HepG2 (cell line): ENCODE measurements at regions not wholly inside any gene's neighbourhood (a gene's known extent, or its start where the extent isn't known, plus 50 kb on each side); places are given as distances from the start of the nearest gene placed in this dataset.

Experiments
- CCAR2 ChIP-seq: fragments of 200-400 bp; formaldehyde crosslinking; optimal IDR thresholded peaks from 2 replicates; pipeline ENCODE3; 2018; ENCODE audit warnings: low read depth, mild to moderate bottlenecking, low read length, moderate library complexity
- FOXO1 ChIP-seq: sonication (generic); formaldehyde crosslinking; IDR thresholded peaks from 2 replicates; pipeline ENCODE4 v1.4.0; 2020; ENCODE audit warnings: missing genetic modification reagents
- HDAC2 ChIP-seq: sonication (generic); formaldehyde crosslinking; IDR thresholded peaks from 2 replicates; pipeline ENCODE4 v1.4.0; 2020; ENCODE audit warnings: missing genetic modification reagents
- MIXL1 ChIP-seq: IDR thresholded peaks from 2 replicates; pipeline ENCODE4 v1.6.1; 2016
- NCOA1 ChIP-seq: sonication (generic); formaldehyde crosslinking; IDR thresholded peaks from 2 replicates; pipeline ENCODE4 v1.9.0; 2021; ENCODE audit warnings: missing genetic modification reagents
- RAD21 ChIP-seq: fragments of 450-650 bp; formaldehyde crosslinking; IDR thresholded peaks from 2 replicates; pipeline ENCODE4 v1.5.0; 2020; ENCODE audit warnings: mild to moderate bottlenecking
- REST ChIP-seq, 2 experiments: IDR thresholded peaks; 2 replicates each; pipeline ENCODE4 v1.6.1; 2011 to 2012; ENCODE audit warnings: low read length in 2 of 2, borderline replicate concordance in 1 of 2, low read depth in 1 of 2, mild to moderate bottlenecking in 1 of 2, moderate library complexity in 1 of 2
- SIX4 ChIP-seq: sonication (generic); formaldehyde crosslinking; IDR thresholded peaks from 2 replicates; pipeline ENCODE4 v1.4.0; 2020; ENCODE audit warnings: missing genetic modification reagents
- SNAPC4 ChIP-seq: sonication (generic); formaldehyde crosslinking; IDR thresholded peaks from 2 replicates; pipeline ENCODE4 v1.4.0; 2020; ENCODE audit warnings: mild to moderate bottlenecking, missing genetic modification reagents
- SOX5 ChIP-seq: IDR thresholded peaks from 2 replicates; pipeline ENCODE4 v1.6.1; 2016; ENCODE audit warnings: borderline replicate concordance
- TCF12 ChIP-seq, 2 experiments: fragments of 450-650 bp in 1 of 2; sonication (generic) in 1 of 2; formaldehyde crosslinking in 1 of 2; IDR thresholded peaks; 2 replicates each; pipeline versions ENCODE4 v1.6.1 to v1.8.0; 2017 to 2022; ENCODE audit warnings: antibody characterized with exemption in 1 of 2, mild to moderate bottlenecking in 1 of 2, missing genetic modification reagents in 1 of 2, moderate library complexity in 1 of 2
- ZBTB43 ChIP-seq: sonication (generic); formaldehyde crosslinking; conservative IDR thresholded peaks from 2 replicates; pipeline ENCODE4 v1.4.0; 2020; ENCODE audit warnings: missing genetic modification reagents
- ZNF605 ChIP-seq: sonication (generic); formaldehyde crosslinking; IDR thresholded peaks from 2 replicates; pipeline ENCODE4 v1.8.0; 2022; ENCODE audit warnings: mild to moderate bottlenecking, missing genetic modification reagents
- ZNF607 ChIP-seq: sonication (generic); formaldehyde crosslinking; IDR thresholded peaks from 2 replicates; pipeline ENCODE4 v1.5.1; 2020; ENCODE audit warnings: missing genetic modification reagents, mild to moderate bottlenecking, borderline replicate concordance
- ZNF614 ChIP-seq: IDR thresholded peaks from 2 replicates; pipeline ENCODE4 v1.6.1; 2018; ENCODE audit warnings: missing biosample characterization, missing genetic modification reagents, inconsistent platforms, borderline replicate concordance
- ZNF782 ChIP-seq: sonication (generic); formaldehyde crosslinking; IDR thresholded peaks from 2 replicates; pipeline ENCODE4 v1.4.0; 2020; ENCODE audit warnings: missing genetic modification reagents, mild to moderate bottlenecking, borderline replicate concordance
- ZSCAN21 ChIP-seq: sonication (generic); formaldehyde crosslinking; IDR thresholded peaks from 2 replicates; pipeline ENCODE4 v1.8.0; 2022; ENCODE audit warnings: mild to moderate bottlenecking, missing genetic modification reagents, moderate library complexity, borderline replicate concordance
- TF ChIP-seq, protein P1 (sequence below): sonication (generic); formaldehyde crosslinking; IDR thresholded peaks from 2 replicates; pipeline ENCODE4 v1.4.0; 2020; ENCODE audit warnings: missing genetic modification reagents

- TF ChIP-seq ZNF614 (peak; percentile 70), RAD21 (CRISPR knock-in tag) (no peak), ZNF782 (CRISPR knock-in tag) (no peak), HDAC2 (CRISPR knock-in tag) (peak; percentile 80), REST (IDR thresholded peaks at IDR 0.05; ENCODE audit: borderline replicate concordance in 1 of 2, low read depth in 1 of 2, low read length in 2 of 2) (no peak), CCAR2 (no peak), ZNF607 (CRISPR knock-in tag) (peak; percentile 66; the same call in 1 of the 2 replicates), MIXL1 (CRISPR knock-in tag) (peak; percentile 98), NCOA1 (no peak), SNAPC4 (CRISPR knock-in tag) (no peak), TCF12 (IDR thresholded peaks at IDR 0.05) (no peak), TCF12 (CRISPR knock-in tag; IDR thresholded peaks at IDR 0.05) (no peak), SIX4 (0 out of 2 replicates have a peak, but pooled peaks have one; percentile 16), ZNF605 (CRISPR knock-in tag) (peak; percentile 54; the same call in 1 of the 2 replicates), SOX5 (CRISPR knock-in tag) (peak; percentile 75; the same call in 1 of the 2 replicates), FOXO1 (peak; percentile 57; the same call in 1 of the 2 replicates), ZSCAN21 (CRISPR knock-in tag) (no peak), ZBTB43 (CRISPR knock-in tag) (0 out of 2 replicates have a peak, but pooled peaks have one; percentile 10)
- TF ChIP-seq, protein P1, sequence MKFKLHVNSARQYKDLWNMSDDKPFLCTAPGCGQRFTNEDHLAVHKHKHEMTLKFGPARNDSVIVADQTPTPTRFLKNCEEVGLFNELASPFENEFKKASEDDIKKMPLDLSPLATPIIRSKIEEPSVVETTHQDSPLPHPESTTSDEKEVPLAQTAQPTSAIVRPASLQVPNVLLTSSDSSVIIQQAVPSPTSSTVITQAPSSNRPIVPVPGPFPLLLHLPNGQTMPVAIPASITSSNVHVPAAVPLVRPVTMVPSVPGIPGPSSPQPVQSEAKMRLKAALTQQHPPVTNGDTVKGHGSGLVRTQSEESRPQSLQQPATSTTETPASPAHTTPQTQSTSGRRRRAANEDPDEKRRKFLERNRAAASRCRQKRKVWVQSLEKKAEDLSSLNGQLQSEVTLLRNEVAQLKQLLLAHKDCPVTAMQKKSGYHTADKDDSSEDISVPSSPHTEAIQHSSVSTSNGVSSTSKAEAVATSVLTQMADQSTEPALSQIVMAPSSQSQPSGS (CRISPR knock-in tag), result 0 out of 2 replicates have a peak, but pooled peaks have one; percentile 19
Measured at GRCh38 chr7:130904031-130904757, 170.2 kb upstream of the KLF14 start (continued).
